ENCODE measurements at regions not wholly inside any gene's neighbourhood (a gene's known extent, or its start where the extent isn't known, plus 50 kb on each side); places are given as distances from the start of the nearest gene placed in this dataset.

DNA sequence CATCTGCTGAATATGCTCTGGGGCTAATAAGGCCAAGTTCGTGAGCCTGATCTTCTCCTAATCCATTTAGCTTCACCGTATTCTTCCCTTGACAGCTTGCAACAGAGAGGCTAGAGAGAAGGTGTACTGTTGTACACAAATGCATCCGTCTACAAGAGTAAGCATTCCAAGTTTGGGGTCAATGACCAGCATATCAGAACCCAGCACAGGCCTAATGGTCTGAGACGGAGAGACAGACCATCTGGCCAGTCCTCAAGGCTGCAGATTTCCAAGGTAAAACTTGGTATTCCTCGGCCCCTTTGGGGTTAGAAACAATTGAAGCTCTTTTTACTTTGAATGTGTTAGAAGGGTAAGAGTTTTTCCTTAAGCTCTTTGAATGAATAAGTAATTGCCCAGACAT lies 481.2 kb upstream of the KLF4 start:
- Histone ChIP-seq H3K27me3 (no peaks in the 10 kb centered on the region), H3K27ac (no peak overlapping the region), H3K4me3 (no peak overlapping the region), H3K4me2 (no peak overlapping the region), H3K36me3 (replicated peaks; ENCODE audit: insufficient read depth, low read depth) (no peaks in the 10 kb centered on the region), H3K9me2 (replicated peaks; ENCODE audit: insufficient read depth) (no peaks in the 10 kb centered on the region), H2AFZ (no peak overlapping the region), H3K79me2 (no peaks in the 10 kb centered on the region), H4K20me1 (ENCODE audit: insufficient read depth, poor library complexity, severe bottlenecking) (no peaks in the 10 kb centered on the region), H3K4me1 (ENCODE audit: insufficient read depth) (no peaks in the 10 kb centered on the region), H3K9me3 (ENCODE audit: low read depth) (no peaks in the 10 kb centered on the region)
- no peak for DNase-seq (ENCODE audit: low spot score)
- 89% methylated on average over 5 of the region's 5 CpGs for WGBS (ENCODE audit: low lambda C conversion rate, missing lambda C conversion rate)
- TF ChIP-seq, protein P1, sequence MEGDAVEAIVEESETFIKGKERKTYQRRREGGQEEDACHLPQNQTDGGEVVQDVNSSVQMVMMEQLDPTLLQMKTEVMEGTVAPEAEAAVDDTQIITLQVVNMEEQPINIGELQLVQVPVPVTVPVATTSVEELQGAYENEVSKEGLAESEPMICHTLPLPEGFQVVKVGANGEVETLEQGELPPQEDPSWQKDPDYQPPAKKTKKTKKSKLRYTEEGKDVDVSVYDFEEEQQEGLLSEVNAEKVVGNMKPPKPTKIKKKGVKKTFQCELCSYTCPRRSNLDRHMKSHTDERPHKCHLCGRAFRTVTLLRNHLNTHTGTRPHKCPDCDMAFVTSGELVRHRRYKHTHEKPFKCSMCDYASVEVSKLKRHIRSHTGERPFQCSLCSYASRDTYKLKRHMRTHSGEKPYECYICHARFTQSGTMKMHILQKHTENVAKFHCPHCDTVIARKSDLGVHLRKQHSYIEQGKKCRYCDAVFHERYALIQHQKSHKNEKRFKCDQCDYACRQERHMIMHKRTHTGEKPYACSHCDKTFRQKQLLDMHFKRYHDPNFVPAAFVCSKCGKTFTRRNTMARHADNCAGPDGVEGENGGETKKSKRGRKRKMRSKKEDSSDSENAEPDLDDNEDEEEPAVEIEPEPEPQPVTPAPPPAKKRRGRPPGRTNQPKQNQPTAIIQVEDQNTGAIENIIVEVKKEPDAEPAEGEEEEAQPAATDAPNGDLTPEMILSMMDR (IDR thresholded peaks at IDR 0.05; ENCODE audit: poor library complexity): no peak
- no peak for TF ChIP-seq EZH2 (IDR thresholded peaks at IDR 0.05; ENCODE audit: borderline replicate concordance)
- TF ChIP-seq EZH2phosphoT487 (IDR thresholded peaks at IDR 0.05; ENCODE audit: low read depth, severe bottlenecking, unreplicated experiment): no peak

DNA sequence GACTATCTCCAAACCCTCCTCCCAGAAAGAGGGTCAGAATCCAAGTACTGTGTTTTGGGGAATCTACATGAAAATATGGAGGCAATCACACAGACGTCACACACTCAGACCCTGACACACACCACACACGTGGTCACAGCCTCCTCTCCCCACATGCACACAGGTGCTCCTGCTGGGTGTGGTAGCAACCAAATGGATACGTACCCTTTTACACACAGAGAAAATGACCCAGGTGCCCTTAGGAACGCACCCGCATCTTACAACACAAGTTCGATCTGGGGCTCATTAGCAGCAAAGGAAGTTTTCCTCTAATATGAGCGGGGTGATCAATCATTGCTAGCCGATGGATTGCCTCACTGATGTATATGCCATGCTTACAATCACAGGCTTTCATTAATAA lies 480.2 kb upstream of the KLF4 start:
- Histone ChIP-seq H3K9me2 (replicated peaks; ENCODE audit: insufficient read depth) (no peaks in the 10 kb centered on the region), H4K20me1 (ENCODE audit: insufficient read depth, poor library complexity, severe bottlenecking) (no peaks in the 10 kb centered on the region), H3K79me2 (no peaks in the 10 kb centered on the region), H3K4me1 (ENCODE audit: insufficient read depth) (no peaks in the 10 kb centered on the region), H3K4me2 (no peak overlapping the region), H3K36me3 (replicated peaks; ENCODE audit: insufficient read depth, low read depth) (no peaks in the 10 kb centered on the region), H2AFZ (no peak overlapping the region), H3K4me3 (no peak overlapping the region), H3K27ac (no peak overlapping the region), H3K27me3 (no peaks in the 10 kb centered on the region), H3K9me3 (ENCODE audit: low read depth) (no peaks in the 10 kb centered on the region)
- TF ChIP-seq EZH2phosphoT487 (IDR thresholded peaks at IDR 0.05; ENCODE audit: low read depth, severe bottlenecking, unreplicated experiment): no peak
- no peak for TF ChIP-seq EZH2 (IDR thresholded peaks at IDR 0.05; ENCODE audit: borderline replicate concordance)
- TF ChIP-seq, protein P1 (IDR thresholded peaks at IDR 0.05; ENCODE audit: poor library complexity): no peak
- WGBS (ENCODE audit: low lambda C conversion rate, missing lambda C conversion rate): 69% methylated on average over 8 of the region's 8 CpGs
- no peak for DNase-seq (ENCODE audit: low spot score)

DNA sequence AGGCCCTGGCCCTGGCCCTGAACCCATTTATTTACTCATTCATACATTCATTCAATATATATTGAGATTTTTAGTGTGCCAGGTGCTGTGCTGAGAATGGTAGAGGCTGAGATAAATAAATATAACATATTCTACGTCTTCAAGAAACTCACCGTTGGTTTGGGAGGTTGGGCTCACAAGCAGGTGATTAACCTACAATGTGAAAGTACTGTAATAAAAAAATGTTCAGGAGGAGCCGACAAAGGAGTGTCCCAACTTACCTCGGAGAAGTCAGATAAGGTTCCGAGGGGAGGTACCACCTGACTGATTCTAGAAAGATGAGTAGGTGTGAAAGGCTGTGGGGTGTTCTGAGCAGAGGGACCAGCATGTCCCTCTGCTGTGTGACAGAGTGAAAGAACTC lies 479.6 kb upstream of the KLF4 start:
- Histone ChIP-seq H3K9me2 (replicated peaks; ENCODE audit: insufficient read depth) (no peaks in the 10 kb centered on the region), H3K9me3 (ENCODE audit: low read depth) (no peaks in the 10 kb centered on the region), H3K36me3 (replicated peaks; ENCODE audit: insufficient read depth, low read depth) (no peaks in the 10 kb centered on the region), H3K4me3 (no peak overlapping the region), H3K27ac (no peak overlapping the region), H2AFZ (no peak overlapping the region), H3K27me3 (no peaks in the 10 kb centered on the region), H3K4me2 (no peak overlapping the region), H4K20me1 (ENCODE audit: insufficient read depth, poor library complexity, severe bottlenecking) (no peaks in the 10 kb centered on the region), H3K4me1 (ENCODE audit: insufficient read depth) (no peaks in the 10 kb centered on the region), H3K79me2 (no peaks in the 10 kb centered on the region)
- no peak for TF ChIP-seq EZH2phosphoT487 (IDR thresholded peaks at IDR 0.05; ENCODE audit: low read depth, severe bottlenecking, unreplicated experiment)
- TF ChIP-seq, protein P1 (IDR thresholded peaks at IDR 0.05; ENCODE audit: poor library complexity): no peak
- TF ChIP-seq EZH2 (IDR thresholded peaks at IDR 0.05; ENCODE audit: borderline replicate concordance): no peak
- no peak for DNase-seq (ENCODE audit: low spot score)
- 72% methylated on average over 5 of the region's 5 CpGs for WGBS (ENCODE audit: low lambda C conversion rate, missing lambda C conversion rate)

DNA sequence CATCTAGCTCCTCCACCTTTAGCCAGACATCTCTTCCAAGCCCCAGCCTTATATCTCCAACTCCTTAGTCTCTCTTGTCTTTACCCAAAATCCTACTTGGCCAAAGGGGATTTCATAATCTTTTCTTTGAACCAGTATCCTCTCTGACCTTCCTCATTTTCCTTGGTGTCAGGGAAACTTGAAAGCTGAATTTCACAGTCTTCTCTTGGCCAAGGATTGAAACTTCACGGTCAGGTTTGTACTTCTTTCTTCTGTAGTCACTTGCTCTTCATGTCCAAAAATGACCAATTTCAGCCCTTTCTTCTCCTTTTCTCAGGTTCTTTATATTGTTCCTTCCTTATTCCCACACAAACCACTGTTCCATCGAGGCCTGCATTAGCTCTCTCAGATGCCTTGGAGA lies 473.7 kb upstream of the KLF4 start:
- Histone ChIP-seq H3K36me3 (replicated peaks; ENCODE audit: insufficient read depth, low read depth) (no peaks in the 10 kb centered on the region), H3K9me2 (replicated peaks; ENCODE audit: insufficient read depth) (no peaks in the 10 kb centered on the region), H3K9me3 (ENCODE audit: low read depth) (no peaks in the 10 kb centered on the region), H3K27ac (no peak overlapping the region), H3K4me1 (ENCODE audit: insufficient read depth) (no peaks in the 10 kb centered on the region), H3K79me2 (no peaks in the 10 kb centered on the region), H3K4me2 (no peak overlapping the region), H4K20me1 (ENCODE audit: insufficient read depth, poor library complexity, severe bottlenecking) (no peaks in the 10 kb centered on the region), H3K27me3 (no peaks in the 10 kb centered on the region), H3K4me3 (no peak overlapping the region), H2AFZ (no peak overlapping the region)
- DNase-seq (ENCODE audit: low spot score): no peak
- TF ChIP-seq, protein P1 (IDR thresholded peaks at IDR 0.05; ENCODE audit: poor library complexity): no peak
- TF ChIP-seq EZH2phosphoT487 (IDR thresholded peaks at IDR 0.05; ENCODE audit: low read depth, severe bottlenecking, unreplicated experiment) (no peak), EZH2 (IDR thresholded peaks at IDR 0.05; ENCODE audit: borderline replicate concordance) (no peak)
- WGBS (ENCODE audit: low lambda C conversion rate, missing lambda C conversion rate): 89% methylated on average over 2 of the region's 2 CpGs
